ENCODE measurements at regions not wholly inside any gene's neighbourhood (a gene's known extent, or its start where the extent isn't known, plus 50 kb on each side); places are given as distances from the start of the nearest gene placed in this dataset.

DNA sequence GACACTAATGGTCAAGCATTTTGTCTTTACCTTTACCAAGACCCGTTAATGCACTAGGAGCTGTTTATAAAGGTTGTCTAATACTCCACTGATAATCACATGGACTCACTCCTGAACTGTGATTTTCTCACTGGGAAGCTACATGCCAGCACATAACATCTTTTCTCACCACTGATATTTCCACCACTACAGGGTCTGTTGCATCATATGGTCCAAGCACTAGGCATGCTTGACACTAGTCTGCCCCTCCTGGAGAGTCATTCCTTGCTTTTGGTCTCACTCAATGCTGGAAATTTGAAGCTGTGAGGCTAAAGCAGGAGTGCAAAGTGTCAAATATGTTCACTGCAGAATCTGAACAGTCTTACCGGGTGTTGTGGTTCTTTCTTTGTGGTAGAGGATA is 1576.8 kb downstream of the CDH8 start:
- H3K9me3 ChIP-seq (ENCODE audit: control insufficient read depth in 2 of 3, insufficient read depth in 1 of 3, low read length in 3 of 3): no peaks in the 10 kb centered on the region
- DNase-seq: no peak
- intact Hi-C loops (cut with DNase I): no loop called here
- TF ChIP-seq, protein P1, sequence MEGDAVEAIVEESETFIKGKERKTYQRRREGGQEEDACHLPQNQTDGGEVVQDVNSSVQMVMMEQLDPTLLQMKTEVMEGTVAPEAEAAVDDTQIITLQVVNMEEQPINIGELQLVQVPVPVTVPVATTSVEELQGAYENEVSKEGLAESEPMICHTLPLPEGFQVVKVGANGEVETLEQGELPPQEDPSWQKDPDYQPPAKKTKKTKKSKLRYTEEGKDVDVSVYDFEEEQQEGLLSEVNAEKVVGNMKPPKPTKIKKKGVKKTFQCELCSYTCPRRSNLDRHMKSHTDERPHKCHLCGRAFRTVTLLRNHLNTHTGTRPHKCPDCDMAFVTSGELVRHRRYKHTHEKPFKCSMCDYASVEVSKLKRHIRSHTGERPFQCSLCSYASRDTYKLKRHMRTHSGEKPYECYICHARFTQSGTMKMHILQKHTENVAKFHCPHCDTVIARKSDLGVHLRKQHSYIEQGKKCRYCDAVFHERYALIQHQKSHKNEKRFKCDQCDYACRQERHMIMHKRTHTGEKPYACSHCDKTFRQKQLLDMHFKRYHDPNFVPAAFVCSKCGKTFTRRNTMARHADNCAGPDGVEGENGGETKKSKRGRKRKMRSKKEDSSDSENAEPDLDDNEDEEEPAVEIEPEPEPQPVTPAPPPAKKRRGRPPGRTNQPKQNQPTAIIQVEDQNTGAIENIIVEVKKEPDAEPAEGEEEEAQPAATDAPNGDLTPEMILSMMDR (IDR thresholded peaks at IDR 0.05; ENCODE audit: borderline replicate concordance, extremely low read depth, insufficient read depth): no peak
- H3K36me3 ChIP-seq (ENCODE audit: control insufficient read depth in 2 of 3, insufficient read depth in 3 of 3, low read length in 3 of 3): no peaks in the 10 kb centered on the region
- no peaks in the 10 kb centered on the region for H3K4me1 ChIP-seq (ENCODE audit: control insufficient read depth in 2 of 3, insufficient read depth in 2 of 3, low read depth in 1 of 3, low read length in 3 of 3)
- H3K4me3 ChIP-seq (ENCODE audit: low read length in 3 of 3): no peak overlapping the region
- H3K27me3 ChIP-seq (ENCODE audit: control insufficient read depth, insufficient read depth, low read length): no peaks in the 10 kb centered on the region
- FAIRE-seq: no peak
- no peak overlapping the region for H3K9ac ChIP-seq (ENCODE audit: low read length in 3 of 3)
- H3K27ac ChIP-seq (ENCODE audit: low read depth in 2 of 2, low read length in 2 of 2): no peak overlapping the region

DNA sequence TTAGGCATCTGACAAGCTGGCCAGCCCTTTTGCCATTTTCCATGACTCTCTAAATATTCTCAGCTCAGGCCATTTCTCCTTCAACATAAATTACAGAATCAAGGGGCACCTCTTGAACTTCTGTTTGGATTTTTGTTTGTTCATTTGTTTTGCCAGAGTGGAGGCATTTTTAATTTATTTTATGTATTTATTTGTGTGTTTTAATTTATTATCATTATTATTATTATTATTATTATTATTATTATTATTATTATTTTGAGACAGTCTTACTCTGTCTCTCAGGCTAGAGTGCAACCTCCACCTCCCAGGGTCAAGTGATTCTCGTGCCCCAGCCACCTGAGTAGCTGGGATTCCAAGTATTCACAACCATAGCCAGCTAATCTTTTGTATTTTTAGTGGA is 1578.0 kb downstream of the CDH8 start:
- Histone ChIP-seq H3K9me3 (ENCODE audit: control insufficient read depth in 2 of 3, insufficient read depth in 1 of 3, low read length in 3 of 3) (no peaks in the 10 kb centered on the region), H3K4me3 (ENCODE audit: low read length in 3 of 3) (no peak overlapping the region), H3K27me3 (ENCODE audit: control insufficient read depth, insufficient read depth, low read length) (no peaks in the 10 kb centered on the region), H3K4me1 (ENCODE audit: control insufficient read depth in 2 of 3, insufficient read depth in 2 of 3, low read depth in 1 of 3, low read length in 3 of 3) (no peaks in the 10 kb centered on the region), H3K9ac (ENCODE audit: low read length in 3 of 3) (no peak overlapping the region), H3K27ac (ENCODE audit: low read depth in 2 of 2, low read length in 2 of 2) (no peak overlapping the region), H3K36me3 (ENCODE audit: control insufficient read depth in 2 of 3, insufficient read depth in 3 of 3, low read length in 3 of 3) (no peaks in the 10 kb centered on the region)
- DNase-seq (no peak), FAIRE-seq (no peak)
- intact Hi-C loops (cut with DNase I): no loop called here
- TF ChIP-seq, protein P1 (IDR thresholded peaks at IDR 0.05; ENCODE audit: borderline replicate concordance, extremely low read depth, insufficient read depth): no peak

DNA sequence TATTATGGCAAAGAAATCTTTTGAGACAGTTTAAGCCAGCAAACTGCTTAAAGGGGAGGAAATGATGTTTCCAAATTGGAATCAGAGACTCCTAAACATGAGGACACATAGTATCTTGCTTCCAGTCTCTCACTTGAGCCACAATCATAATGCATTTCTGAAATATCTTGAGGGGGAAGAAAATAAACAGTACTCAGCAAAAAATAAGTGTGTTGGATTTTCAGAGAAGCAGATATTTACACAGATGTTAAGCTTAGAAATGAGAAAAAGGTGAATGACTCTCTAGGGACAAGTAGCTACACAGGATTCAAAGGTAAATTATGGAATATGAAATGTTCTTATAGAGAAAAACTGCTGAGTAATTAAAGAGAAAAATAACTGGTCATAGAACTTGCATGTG is 1583.6 kb downstream of the CDH8 start:
- H3K9me3 ChIP-seq (ENCODE audit: control insufficient read depth in 2 of 3, insufficient read depth in 1 of 3, low read length in 3 of 3): no peaks in the 10 kb centered on the region
- FAIRE-seq: no peak

DNA sequence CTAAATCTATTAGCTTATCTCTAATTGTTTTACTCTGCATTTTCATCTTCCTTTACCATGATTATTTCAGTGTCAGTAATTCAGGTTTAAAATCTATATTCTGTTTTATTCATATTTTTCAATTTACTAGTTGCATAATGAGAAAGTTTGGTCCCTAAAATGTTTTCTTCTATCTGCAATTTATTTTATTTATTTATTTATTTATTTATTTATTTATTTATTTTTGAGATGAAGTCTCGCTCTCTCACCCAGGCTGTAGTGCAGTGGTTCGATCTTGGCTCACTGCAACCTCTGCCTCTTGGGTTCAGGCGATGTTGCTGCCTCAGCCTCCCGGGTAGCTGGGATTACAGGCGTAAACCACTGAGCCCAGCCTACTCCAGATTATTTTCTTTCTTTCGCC is 1597.3 kb downstream of the CDH8 start:
- no peaks in the 10 kb centered on the region for H3K36me3 ChIP-seq (ENCODE audit: control insufficient read depth in 2 of 3, insufficient read depth in 3 of 3, low read length in 3 of 3)
- DNase-seq (no peak), FAIRE-seq (no peak)
- H3K4me3 ChIP-seq (ENCODE audit: low read length in 3 of 3): no peak overlapping the region
- H3K9ac ChIP-seq (ENCODE audit: low read length in 3 of 3): no peak overlapping the region
- intact Hi-C loops (cut with DNase I): no loop called here
- no peaks in the 10 kb centered on the region for H3K27me3 ChIP-seq (ENCODE audit: control insufficient read depth, insufficient read depth, low read length)
- no peak overlapping the region for H3K27ac ChIP-seq (ENCODE audit: low read depth in 2 of 2, low read length in 2 of 2)
- H3K9me3 ChIP-seq (ENCODE audit: control insufficient read depth in 2 of 3, insufficient read depth in 1 of 3, low read length in 3 of 3): no peaks in the 10 kb centered on the region
- H3K4me1 ChIP-seq (ENCODE audit: control insufficient read depth in 2 of 3, insufficient read depth in 2 of 3, low read depth in 1 of 3, low read length in 3 of 3): no peaks in the 10 kb centered on the region
- TF ChIP-seq, protein P1 (IDR thresholded peaks at IDR 0.05; ENCODE audit: borderline replicate concordance, extremely low read depth, insufficient read depth): no peak

More for the DNA sequence above, 1583.6 kb downstream of the CDH8 start:
- intact Hi-C loops (cut with DNase I): no loop called here
- no peak overlapping the region for H3K27ac ChIP-seq (ENCODE audit: low read depth in 2 of 2, low read length in 2 of 2)
- no peak for DNase-seq
- TF ChIP-seq, protein P1 (IDR thresholded peaks at IDR 0.05; ENCODE audit: borderline replicate concordance, extremely low read depth, insufficient read depth): no peak
- H3K4me1 ChIP-seq (ENCODE audit: control insufficient read depth in 2 of 3, insufficient read depth in 2 of 3, low read depth in 1 of 3, low read length in 3 of 3): no peaks in the 10 kb centered on the region
- no peak overlapping the region for H3K9ac ChIP-seq (ENCODE audit: low read length in 3 of 3)
- H3K27me3 ChIP-seq (ENCODE audit: control insufficient read depth, insufficient read depth, low read length): no peaks in the 10 kb centered on the region
- H3K36me3 ChIP-seq (ENCODE audit: control insufficient read depth in 2 of 3, insufficient read depth in 3 of 3, low read length in 3 of 3): no peaks in the 10 kb centered on the region
- no peak overlapping the region for H3K4me3 ChIP-seq (ENCODE audit: low read length in 3 of 3)

All from kidney (tissue), 13 donors.